AG08396 (cell line): ENCODE measurements at regions not wholly inside any gene's neighbourhood (a gene's known extent, or its start where the extent isn't known, plus 50 kb on each side); places are given as distances from the start of the nearest gene placed in this dataset.
"Not testable (repeated sequence)": the region's sequence is repeated elsewhere in the genome, so short reads cannot be mapped to it uniquely, and the experiment has no call there.

Source experiments
- DNase-seq: peaks from one replicate; pipeline ENCODE4 v3.0.0; 2012; ENCODE audit warnings: low spot score, mixed read lengths

DNA sequence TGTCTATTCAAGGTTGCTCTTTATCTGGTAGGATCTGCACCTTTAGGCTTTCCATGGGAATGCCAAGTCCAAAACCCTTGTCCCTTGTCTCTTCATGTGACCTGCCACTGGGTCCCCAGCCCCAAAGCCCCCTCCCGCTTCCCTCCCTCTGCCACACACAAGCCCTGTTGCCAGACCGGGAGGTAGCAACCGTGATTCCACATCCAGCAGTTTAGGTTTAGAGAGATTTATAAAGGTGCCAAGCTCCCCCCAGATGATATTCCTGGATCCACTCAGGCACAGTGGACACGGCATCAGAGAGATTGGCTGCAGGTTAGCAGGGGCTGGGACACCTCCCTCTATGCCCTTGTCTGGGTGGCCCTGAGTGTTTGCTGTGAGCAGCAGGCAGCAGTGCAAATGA is 504.7 kb downstream of the CCDC171 start:
- DNase-seq = no peak

DNA sequence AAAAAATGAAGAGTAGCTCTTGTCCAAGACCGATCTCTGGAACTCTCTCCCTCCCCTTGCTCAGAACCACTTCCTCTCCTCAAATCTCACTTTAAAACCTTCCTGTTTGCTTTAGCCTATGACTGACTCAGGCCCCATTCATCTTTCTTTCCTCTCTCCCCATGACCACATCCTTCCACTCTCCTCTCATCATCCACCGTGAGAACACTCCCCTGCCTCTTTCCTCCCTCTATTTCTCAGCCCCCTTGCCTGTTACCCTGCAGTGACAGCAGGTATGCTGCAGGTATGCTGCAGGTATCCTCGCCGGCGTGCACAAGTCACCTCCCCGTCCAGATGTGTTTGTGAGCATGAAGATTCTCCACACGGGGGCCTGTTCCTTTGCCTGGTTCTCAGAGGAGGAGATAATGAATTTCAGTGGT is 505.3 kb downstream of the CCDC171 start:
- DNase-seq = peak; percentile 58

DNA sequence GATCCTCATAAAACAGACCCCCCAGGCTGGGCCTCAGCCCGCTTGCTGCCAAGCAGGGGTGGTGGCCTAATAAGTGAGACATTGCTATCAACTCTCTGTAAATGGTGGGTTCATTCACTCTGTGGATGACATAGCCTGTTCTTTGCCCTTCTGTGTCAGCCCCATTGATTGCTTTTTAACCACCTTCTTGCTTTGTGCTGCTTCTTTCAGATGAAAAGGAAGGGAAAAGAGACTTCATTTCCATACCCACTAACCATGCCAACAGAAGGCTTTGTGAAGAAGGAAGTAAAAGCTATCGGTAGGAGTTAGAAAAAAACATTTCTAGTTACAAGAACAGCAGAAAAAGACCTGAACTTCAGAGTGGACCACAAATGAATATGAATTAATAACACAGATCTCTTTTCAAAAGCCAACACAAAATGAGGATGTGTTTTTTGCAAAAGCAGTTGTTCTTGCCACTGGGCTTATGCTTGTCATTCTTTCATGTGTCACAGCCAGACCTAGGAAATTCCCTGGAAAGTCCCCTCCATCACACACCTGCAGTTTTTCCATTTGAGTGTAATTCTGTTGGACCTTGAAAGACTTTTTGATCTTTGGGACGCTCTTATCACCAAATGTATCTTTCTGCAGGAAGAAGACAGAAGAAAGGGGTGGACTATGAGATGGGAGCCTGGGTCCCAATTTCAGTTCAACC is 507.7 kb downstream of the CCDC171 start:
- DNase-seq = no peak

DNA sequence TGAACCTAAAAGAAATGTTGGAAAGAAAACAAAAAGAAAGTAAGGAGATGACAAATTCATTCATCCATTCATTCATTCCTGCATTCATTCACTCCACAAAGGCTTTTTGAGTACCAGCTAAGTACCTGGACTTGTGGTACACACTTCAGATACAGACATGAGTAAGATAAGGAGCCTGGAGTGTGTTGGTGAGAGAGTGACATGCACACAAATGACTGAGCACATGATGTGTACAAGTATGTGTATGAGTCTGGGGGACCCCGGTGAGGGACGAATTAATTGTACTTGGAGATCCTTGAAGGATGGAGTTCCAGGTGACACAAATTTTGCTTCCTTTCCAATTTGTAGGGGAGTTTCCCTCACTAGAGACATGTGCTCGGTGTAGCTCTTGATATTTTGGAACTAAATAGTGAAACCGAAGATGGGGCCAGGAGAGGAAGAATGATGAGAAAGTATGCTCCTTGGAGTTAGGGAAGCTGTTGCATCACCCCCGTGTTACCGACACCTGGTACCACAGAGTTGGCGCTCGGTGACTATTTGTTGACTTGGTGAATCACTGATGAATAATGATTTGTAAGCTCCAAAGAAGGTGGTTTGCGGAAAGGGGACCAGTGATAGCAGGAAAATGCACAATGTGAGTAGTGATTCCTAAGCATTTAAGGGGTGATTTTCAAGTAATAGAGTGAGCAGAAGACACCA is 509.8 kb downstream of the CCDC171 start:
- peak; percentile 72 for DNase-seq

DNA sequence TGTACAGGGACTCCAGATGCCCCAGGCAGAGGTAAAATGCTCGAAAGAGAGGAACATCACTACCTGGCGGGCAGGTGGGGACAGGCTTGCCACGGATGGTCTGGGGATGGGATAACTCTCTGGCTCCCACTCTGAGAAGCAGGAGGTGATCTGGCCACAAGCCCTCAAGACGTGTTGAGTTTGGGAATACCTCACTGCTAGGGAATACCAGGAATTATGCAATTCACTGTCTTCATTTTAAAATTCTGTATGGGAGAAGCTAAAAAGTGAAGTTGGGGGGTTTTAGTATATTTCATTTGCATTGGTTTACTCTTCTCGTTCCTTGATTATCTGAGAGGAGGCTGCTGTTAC is 510.4 kb downstream of the CCDC171 start:
- DNase-seq = no peak

DNA sequence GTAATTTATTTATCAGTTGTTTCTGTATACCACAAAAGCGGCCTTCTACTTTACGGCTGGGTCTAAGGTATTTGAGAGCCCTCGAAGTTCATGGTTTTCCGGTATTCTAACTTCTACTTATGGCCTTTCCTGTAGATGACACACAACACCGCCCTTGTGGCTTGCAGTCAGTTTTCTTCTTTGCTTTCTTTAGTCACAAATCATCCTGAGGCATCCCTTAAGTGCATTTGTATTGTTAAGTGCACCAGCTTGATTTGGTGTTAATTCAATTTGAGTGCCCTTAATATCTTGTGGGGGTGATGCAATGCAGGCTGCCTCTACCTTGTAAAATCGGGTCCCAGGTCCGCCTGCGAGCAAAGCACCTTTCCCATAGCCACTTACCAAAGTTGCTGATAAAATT is 511.9 kb downstream of the CCDC171 start:
- DNase-seq = no peak

DNA sequence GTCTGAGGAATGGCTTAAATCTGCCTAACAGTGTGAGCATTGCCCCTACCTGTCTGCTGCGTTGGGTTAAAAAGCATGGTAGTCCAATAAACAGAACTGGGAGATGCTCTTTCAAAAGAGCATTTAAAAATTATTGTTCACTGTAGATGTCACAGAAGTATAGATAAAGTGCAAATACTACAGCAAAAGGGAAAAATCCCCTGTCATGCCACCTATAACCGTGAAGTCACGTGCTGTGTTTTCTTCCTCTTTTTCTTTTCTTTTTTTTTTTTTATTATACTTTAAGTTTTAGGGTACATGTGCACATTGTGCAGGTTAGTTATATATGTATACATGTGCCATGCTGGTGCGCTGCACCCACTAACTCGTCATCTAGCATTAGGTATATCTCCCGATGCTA is 513.4 kb downstream of the CCDC171 start:
- not testable (repeated sequence) for DNase-seq

DNA sequence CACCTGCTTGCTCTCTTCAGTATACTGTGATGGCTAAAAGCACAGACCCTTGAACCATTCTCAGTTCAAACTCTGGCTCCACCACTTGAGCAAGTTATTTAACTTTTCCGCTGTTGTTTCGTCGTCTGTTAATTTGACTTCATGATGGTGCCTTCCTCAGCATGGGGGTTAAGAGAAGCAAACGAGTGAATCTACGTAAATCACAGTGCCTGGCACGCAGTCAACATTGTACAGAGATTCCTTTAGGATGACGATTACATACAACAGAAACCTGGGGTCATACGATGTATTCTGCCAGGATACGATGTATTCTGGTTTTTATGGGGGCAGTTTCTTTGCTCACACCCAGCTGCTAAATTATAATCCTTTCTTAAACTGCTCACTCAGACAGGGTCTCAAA is 515.6 kb downstream of the CCDC171 start:
- no peak for DNase-seq

DNA sequence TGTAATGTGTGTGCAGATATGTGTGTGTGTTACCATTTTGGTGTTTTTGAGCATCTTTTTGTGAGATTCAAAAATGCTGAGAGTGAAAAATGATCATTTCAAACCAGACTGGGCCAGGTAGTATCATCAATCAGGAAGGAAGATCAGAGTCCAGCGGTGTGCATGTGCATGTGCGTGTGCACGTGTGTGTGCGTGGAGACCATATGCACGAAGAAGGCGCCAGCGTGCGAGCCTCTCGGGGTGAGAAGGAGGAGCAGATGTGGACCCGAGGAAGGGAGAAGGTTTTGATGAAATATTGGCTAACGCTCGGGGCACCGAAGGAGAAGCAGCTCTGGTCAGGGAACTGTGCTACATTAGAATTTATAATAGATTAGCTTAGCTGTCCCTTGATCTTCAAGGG is 516.4 kb downstream of the CCDC171 start:
- DNase-seq = no peak

DNA sequence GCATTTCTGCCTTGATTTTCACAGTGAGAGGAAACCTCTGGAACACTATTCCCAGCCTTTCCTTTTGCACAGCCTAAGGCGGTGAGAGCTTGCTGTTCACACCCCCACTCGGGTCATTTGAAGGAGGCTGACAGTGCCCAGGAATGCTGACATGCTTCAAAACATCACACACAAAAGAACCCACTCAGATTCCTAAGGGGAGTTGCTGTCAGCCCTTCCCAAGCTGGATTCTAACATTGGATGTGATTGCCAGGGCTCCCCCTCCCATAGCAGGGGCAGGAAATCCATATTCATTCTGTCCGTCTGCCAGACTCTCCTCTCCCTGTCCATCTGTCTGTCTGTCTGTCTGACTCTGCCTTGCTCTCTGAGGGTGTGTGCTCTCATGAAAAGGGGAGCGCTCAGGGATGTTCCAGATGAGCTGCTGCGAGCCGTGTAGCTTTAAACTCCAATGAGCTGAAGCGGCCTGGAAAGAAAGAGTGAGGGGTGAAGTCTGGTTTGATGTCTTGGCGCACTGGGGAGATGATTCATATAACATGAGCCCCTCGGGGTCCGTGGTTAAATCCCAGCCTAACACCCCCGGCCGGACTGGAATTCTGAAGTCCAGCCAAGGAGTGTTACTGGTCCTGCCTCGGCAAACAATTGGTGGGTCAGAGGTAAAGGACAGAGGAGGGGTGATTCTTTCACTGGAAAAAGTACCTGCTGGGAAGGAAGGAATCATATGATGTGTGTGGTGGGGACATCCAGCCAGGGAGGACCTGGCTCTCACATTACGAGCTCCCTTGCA is 517.0 kb downstream of the CCDC171 start:
- DNase-seq = no peak

DNA sequence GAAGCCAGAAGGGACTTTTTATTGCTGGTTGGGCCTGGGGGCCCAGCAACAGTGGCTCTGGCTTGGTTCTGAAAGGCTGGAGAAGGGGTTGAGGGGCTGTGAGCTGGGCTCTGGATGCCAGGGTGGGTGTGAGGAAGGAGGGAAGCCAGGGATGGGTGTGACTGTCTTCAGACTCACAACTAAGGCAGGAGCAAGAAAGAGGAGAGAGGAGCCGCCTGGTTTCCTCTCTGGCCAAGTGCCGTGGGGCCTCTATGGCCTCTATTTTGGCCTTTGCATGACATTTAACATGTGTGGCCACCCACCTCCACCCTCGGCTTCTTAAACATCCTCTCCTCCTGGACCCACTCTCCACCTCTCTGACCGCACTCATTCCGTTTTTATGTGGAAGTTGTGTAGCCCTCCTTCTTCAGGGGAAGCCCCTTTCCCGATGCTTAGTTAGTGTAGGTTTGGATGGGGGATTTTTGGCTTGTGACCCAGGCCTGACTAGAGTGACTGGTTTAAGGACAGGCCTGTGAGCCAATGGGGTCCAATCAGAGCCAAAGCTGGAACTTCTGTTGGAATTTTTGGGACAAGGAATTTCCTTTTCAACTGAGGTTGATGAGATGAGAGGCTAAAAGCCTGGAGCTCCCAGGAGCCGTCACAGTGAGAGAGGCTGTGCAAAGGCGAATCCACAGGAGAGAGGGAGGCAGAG is 517.8 kb downstream of the CCDC171 start:
- DNase-seq = no peak

DNA sequence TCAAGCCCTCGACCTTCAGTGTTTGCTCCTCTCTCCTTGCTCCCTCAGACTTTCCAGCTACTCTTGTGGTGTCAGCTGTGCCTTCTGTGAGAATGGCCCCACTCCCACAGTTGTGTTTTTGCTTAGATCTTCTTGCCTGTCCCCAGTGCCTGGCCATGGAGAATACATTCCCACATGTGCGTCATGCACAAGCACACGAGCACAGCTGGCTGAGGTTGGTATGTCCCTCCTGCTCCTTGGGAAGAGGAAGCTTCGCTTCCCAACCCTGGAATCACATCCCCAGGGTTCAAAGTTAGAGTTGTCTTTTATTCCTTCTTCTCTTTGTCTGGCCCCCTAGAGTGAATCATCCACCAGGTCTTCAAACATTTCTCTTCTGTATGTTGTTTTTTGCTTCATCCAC is 518.6 kb downstream of the CCDC171 start:
- no peak for DNase-seq

DNA sequence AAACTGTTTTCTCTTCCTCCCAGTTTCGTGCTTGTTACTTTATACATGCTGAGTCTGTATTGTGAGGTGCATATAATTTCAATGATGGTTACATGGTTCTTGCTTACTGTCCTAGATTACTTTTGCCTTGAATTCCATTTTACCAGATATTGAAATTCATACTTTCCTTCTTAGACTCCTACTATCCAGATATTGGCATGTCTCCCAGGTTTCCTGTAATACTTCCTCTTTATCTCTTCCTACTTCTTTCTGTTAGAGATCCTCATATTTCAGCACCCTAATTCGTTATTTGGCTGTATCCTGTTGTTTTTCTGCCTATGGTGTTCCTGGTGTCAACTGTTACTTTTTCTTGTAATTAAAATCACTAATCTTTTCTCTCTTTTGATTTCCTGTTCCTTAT is 522.1 kb downstream of the CCDC171 start:
- DNase-seq = no peak

DNA sequence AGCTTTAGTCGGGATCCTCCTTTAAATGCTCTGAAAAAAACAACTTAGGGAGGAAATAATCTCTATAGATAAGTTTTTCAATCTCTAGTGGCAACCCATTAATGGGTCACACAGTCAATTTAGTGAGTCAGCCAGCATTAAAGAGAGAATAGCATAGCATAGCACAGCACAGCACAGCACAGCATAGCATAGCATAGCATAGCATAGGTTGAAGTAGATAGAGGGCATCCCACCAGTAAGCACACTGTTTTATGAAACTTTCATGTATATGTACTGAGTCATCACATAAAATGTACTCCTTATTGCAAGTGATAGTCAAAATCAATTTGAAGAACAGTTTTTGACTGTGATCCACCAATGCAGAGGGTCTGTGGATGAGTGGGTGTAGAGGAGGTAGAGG is 522.9 kb downstream of the CCDC171 start:
- no peak for DNase-seq

DNA sequence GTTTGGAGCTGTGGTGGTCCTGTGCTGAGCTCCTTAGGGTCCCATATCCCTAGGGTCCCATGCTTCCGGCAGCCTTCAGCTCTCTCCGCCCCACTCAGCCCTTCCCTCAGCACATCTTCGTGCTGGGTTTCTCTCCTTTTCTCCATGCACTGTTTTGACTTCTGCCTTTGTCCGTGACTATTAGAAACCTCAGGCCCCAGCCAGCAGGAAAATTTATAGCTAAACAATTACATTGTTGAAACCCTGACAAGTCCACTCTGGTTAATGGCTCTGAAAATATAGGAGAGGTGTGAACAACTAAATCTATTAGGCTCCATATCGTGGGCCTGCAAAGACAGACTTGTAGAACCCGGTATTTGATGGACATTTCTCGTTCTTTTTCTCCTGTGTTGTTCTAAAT is 523.7 kb downstream of the CCDC171 start:
- DNase-seq = no peak

DNA sequence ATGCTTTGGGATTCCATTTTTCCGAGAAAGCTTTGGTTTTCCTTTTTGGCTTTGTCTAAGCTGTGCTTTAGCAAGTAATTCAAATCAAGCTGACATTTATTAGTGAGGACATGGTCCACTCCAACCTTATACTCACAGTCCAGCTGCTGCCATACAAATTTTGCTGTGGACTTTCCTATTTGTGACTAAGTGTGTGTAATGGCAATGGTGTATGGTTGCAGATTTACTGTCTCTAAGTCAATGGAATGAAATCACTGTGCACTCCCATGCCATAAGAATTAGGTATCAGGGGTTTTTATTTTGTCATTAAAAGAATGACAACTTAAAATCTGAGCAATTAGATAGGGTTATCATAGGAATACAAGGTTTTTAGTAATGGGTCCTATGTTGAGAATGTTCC is 530.0 kb downstream of the CCDC171 start:
- no peak for DNase-seq

DNA sequence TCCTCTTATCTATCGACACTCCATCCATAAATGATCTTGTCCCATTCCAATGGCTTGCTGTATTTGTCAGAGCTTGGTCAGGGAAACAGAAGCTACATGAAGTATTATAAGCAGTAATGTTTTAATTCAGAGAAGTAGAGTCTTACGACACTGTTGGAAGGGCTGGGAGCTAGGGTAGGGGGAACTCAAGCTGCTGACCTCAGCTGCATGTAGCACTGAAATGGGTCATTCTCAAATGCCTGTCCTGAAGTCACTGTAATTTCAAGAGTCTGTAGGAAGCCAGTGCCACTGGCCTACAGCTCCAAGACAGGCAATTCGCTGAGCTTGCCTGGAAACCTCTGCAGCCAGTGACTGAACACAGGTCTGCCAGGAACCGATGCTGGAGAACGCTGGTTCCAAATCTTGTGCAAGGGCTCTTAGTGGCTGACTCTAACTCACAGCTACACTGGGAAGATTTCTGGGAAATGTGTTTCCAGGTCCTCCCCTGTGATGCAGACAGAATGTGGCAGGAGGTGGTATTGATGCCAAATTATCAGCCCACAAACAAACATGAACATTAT is 532.4 kb downstream of the CCDC171 start:
- DNase-seq = no peak

DNA sequence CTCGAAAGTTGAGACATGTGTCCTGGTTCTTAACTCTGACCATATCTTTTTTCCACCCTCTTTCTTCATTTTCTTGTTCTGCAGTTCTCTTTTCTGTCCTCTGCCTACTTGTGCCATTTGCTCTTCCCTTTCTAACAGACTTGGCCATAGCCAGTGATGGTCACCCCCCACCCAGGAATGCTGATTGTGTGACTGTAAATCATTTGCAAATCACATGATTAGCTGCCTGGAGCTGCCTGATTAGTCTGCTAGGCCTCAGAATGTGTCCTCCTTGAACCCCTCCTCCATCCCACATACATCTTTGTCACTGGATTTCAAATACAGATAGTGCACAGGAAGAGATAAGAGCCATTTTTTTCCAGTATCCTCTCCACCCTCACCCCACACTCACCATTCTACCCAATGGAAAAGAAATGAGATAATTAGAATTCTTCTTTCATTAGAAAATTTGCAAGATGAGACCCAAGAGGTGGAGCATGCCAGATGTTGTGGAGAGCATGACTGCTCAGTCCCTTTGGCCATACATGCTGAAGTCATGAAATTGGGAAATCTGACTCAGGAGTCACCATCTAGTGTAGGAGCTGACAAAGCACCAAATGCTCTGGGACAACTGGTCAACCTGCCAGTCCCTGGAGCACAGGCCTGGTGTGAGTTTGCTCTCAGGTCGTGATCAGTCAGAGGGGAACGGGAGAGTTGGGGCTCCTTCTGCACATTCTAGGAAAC is 538.2 kb downstream of the CCDC171 start:
- no peak for DNase-seq

DNA sequence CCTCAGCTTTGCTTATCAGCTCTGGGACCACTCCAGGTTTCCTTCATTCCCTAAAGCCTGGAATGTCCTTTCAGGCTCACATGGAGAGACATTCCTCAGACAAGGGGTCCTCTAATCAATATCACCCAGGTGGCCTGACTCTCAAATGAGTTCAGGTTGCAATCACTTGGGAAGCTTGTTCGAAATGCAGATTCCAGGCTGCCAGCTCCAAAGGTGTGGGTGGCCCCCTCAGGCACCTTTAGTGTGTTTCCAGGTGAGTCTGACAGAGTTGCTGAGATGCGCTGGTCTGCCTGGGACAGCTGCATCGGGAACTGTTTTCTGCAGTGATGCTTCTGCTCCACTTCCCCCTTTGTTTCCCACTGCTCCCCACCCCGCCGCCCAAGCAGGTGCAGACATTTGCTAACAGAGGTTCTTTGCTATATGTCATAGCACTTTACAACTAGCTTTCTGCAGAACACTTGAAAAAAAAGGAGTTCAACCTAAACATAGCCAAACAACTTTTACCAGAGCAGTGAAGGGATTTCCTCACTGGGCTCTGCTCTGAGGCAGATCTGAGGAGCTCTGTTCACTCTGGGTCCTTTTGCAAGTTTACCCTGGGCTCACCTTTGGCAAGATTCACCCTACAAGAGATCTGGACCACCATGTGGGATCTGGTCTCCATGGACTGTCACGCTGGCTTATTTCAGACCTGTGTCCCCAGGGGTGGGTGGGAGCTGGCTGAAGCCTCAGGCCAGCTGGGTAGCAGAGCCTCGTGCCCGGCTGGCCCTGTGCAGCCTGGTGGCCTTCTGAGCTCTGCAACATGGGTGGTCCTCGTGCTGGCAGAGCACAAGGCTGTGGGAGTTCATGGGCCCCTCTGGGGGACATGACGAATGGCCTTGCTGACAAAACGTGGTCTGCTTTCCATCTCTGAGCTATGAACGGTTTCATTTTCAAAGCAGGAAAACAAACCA is 539.6 kb downstream of the CCDC171 start:
- DNase-seq = no peak

DNA sequence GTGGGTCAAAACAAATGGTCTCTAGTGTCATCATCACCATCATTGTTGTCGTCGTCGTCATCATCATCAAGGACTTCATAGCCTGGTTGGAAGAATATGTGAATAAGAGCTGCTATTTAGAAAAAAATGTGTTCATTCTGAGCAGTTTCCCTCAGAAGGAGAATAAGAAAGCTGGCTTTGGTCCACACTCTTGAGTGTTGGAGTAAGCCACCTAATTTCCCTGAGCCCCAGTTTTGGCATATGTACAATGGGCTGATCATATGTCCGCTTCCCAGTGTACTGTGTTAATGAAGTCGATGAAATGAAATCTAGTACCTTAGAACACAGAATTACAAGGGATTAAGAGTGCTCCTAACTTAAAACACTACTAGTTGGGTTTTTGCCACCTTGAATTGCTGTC is 545.5 kb downstream of the CCDC171 start:
- DNase-seq = no peak
